Thyroid gland (tissue), 4 donors: ENCODE measurements at regions not wholly inside any gene's neighbourhood (a gene's known extent, or its start where the extent isn't known, plus 50 kb on each side); places are given as distances from the start of the nearest gene placed in this dataset.

Experiments used
- DNase-seq, 2 donors: peaks; one replicate each; pipeline ENCODE4 v3.0.0-alpha.2; 2019
- H3K27ac ChIP-seq, 3 donors: fragments of 200-600 bp; sonication (generic); 1 replicate in 2 of 3; 2 replicates in 1 of 3; pipeline ENCODE4 v1.5.1; 2016 to 2019; ENCODE audit warnings: mild to moderate bottlenecking in 1 of 3, moderate library complexity in 1 of 3
- H3K27me3 ChIP-seq: fragments of 200-600 bp; sonication (generic); one replicate; pipeline ENCODE4 v1.5.1; 2019
- H3K36me3 ChIP-seq, 2 donors: fragments of 200-600 bp; sonication (generic); one replicate each; pipeline ENCODE4 v1.5.1; 2016 to 2019
- H3K4me1 ChIP-seq, 2 donors: fragments of 200-600 bp; sonication (generic); one replicate each; pipeline ENCODE4 v1.5.1; 2017 to 2019
- H3K4me3 ChIP-seq, 3 donors: fragments of 200-600 bp; sonication (generic); replicated peaks in 1 of 3; 1 replicate in 2 of 3; 2 replicates in 1 of 3; pipeline ENCODE4 v1.5.1; 2016; ENCODE audit warnings: mild to moderate bottlenecking in 1 of 3
- H3K9me3 ChIP-seq: fragments of 200-600 bp; sonication (generic); one replicate; pipeline ENCODE4 v1.5.1; 2017
- CTCF ChIP-seq, 6 experiments: fragments of 200-600 bp in 3 of 6; fragments of 450-650 bp in 3 of 6; sonication (generic) in 3 of 6; IDR thresholded peaks; one replicate each; pipeline ENCODE4 v1.5.1; 2016 to 2019; ENCODE audit warnings: antibody characterized with exemption in 6 of 6, mild to moderate bottlenecking in 2 of 6, inconsistent platforms in 1 of 6, moderate library complexity in 1 of 6
- POLR2A ChIP-seq, 2 donors: fragments of 450-650 bp; IDR thresholded peaks; one replicate each; pipeline ENCODE4 v1.6.1; 2017; ENCODE audit warnings: antibody characterized with exemption in 2 of 2, mild to moderate bottlenecking in 2 of 2, moderate library complexity in 1 of 2
- WGBS, 2 donors: methylation state at CpG; one replicate each; pipeline ENCODE4 v1.1.5; 2017; 5-methylcytosine and 5-hydroxymethylcytosine counted together
- intact Hi-C: fragments of 100-400 bp; cut with DNase I; formaldehyde crosslinking; loops from one replicate; pipeline ENCODE4 v1.15.1; 2023

- WGBS, 2 donors = 93 to 96% methylated on average over 2 of the region's 2 CpGs
- no peak overlapping the region for H3K27ac ChIP-seq
- no peak overlapping the region for H3K4me3 ChIP-seq
- TF ChIP-seq POLR2A (IDR thresholded peaks at IDR 0.05) = no peak
- TF ChIP-seq CTCF (IDR thresholded peaks at IDR 0.05) = no peak
- intact Hi-C loops = loop anchor here (10.0 kb wide), 1 partner anchor 616 kb away; no protein-coding TSS in a partner anchor
- no peak for DNase-seq
- no peaks in the 10 kb centered on the region for H3K4me1 ChIP-seq
- no peaks in the 10 kb centered on the region for H3K36me3 ChIP-seq
- H3K9me3 ChIP-seq = no peaks in the 10 kb centered on the region
- H3K27me3 ChIP-seq = no peaks in the 10 kb centered on the region
Measured at GRCh38 chr5:138648841-138649240, 73.6 kb upstream of the HSPA9 start.

GRCh38 chr5:138647794-138648410 is 72.7 kb upstream of the HSPA9 start:
- H3K4me3 ChIP-seq = no peak overlapping the region
- no peaks in the 10 kb centered on the region for H3K4me1 ChIP-seq
- 91 to 92% methylated on average over 4 to 5 of the region's 5 CpGs for WGBS, 2 donors
- H3K27ac ChIP-seq = no peak overlapping the region
- no peak for TF ChIP-seq CTCF (IDR thresholded peaks at IDR 0.05)
- no peak for TF ChIP-seq POLR2A (IDR thresholded peaks at IDR 0.05)
- H3K9me3 ChIP-seq = no peaks in the 10 kb centered on the region
- H3K27me3 ChIP-seq = no peaks in the 10 kb centered on the region
- DNase-seq = no peak
- no peaks in the 10 kb centered on the region for H3K36me3 ChIP-seq
- intact Hi-C loops = loop anchor here (10.0 kb wide), 1 partner anchor 617 kb away; no protein-coding TSS in a partner anchor

GRCh38 chr5:138647261-138647788 is 72.1 kb upstream of the HSPA9 start:
- intact Hi-C loops = loop anchor here (10.0 kb wide), 1 partner anchor 617 kb away; no protein-coding TSS in a partner anchor
- Histone ChIP-seq H3K27ac (no peak overlapping the region), H3K36me3 (no peaks in the 10 kb centered on the region), H3K4me1 (no peaks in the 10 kb centered on the region), H3K9me3 (no peaks in the 10 kb centered on the region), H3K4me3 (no peak overlapping the region), H3K27me3 (no peaks in the 10 kb centered on the region)
- WGBS, 2 donors = 89 to 95% methylated on average over 4 of the region's 5 CpGs
- TF ChIP-seq CTCF (IDR thresholded peaks at IDR 0.05) (no peak), POLR2A (IDR thresholded peaks at IDR 0.05) (no peak)
- DNase-seq = no peak

- Histone ChIP-seq H3K27me3 (no peaks in the 10 kb centered on the region), H3K27ac (no peak overlapping the region), H3K9me3 (no peaks in the 10 kb centered on the region), H3K4me3 (no peak overlapping the region), H3K36me3 (no peaks in the 10 kb centered on the region), H3K4me1 (no peaks in the 10 kb centered on the region)
- no peak for DNase-seq
- intact Hi-C loops = loop anchor here (10.0 kb wide), 1 partner anchor 618 kb away; no protein-coding TSS in a partner anchor
- TF ChIP-seq POLR2A (IDR thresholded peaks at IDR 0.05) (no peak), CTCF (IDR thresholded peaks at IDR 0.05) (no peak)
- WGBS, 2 donors = 91 to 95% methylated on average over 10 to 11 of the region's 11 CpGs
Measured at GRCh38 chr5:138646671-138647070, 71.5 kb upstream of the HSPA9 start.
